ENCODE measurements at regions not wholly inside any gene's neighbourhood (a gene's known extent, or its start where the extent isn't known, plus 50 kb on each side); places are given as distances from the start of the nearest gene placed in this dataset.

- peak; percentile 65 for DNase-seq
Observed at GRCh38 chr6:10465629-10466499, 51.0 kb upstream of the TFAP2A start.
